Stimulated activated CD8-positive, alpha-beta memory T cell treated with anti-CD3 and anti-CD28 coated beads, Interleukin-12 subunit alpha, Interleukin-12 subunit beta, amount 100 ng/mL, for 24 hours (primary cell): ENCODE measurements at regions not wholly inside any gene's neighbourhood (a gene's known extent, or its start where the extent isn't known, plus 50 kb on each side); places are given as distances from the start of the nearest gene placed in this dataset.

Experiments
- DNase-seq: peaks from one replicate; pipeline ENCODE4 v3.0.0-alpha.2; 2020; ENCODE audit errors: extremely low read depth

- DNase-seq, result no peak
Measured at GRCh38 chr3:153658136-153658535, 463.1 kb upstream of the ARHGEF26 start.

GRCh38 chr3:153666991-153667740, 454.0 kb upstream of the ARHGEF26 start:
- no peak for DNase-seq

GRCh38 chr3:153669527-153669926, 451.7 kb upstream of the ARHGEF26 start:
- DNase-seq, result no peak

- no peak for DNase-seq
Measured at GRCh38 chr3:153670577-153670976, 450.6 kb upstream of the ARHGEF26 start.

GRCh38 chr3:153673853-153674252, 447.3 kb upstream of the ARHGEF26 start:
- no peak for DNase-seq

- DNase-seq, result no peak
Measured at GRCh38 chr3:153679714-153680113, 441.5 kb upstream of the ARHGEF26 start.

DNA sequence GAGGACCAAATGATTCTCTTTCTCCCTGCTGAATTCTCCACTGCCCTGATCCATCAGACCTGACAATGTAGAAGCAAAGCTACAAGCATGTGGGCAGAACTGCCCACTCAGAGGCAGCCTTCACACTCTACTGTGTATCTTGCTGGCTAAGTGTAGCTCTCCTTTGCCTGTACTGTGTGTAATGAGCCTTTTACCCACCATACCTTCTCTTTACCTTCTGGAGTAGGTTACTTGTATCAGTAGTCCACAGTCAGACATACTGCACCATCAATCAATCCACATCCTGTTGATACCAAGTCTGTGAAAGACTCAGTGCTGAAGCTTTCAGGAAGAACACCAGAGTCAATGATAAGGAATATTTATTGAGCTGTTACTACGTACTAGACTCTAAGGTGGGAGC, 440.7 kb upstream of the ARHGEF26 start:
- no peak for DNase-seq

GRCh38 chr3:153681057-153681456, 440.1 kb upstream of the ARHGEF26 start:
- DNase-seq, result no peak

DNA sequence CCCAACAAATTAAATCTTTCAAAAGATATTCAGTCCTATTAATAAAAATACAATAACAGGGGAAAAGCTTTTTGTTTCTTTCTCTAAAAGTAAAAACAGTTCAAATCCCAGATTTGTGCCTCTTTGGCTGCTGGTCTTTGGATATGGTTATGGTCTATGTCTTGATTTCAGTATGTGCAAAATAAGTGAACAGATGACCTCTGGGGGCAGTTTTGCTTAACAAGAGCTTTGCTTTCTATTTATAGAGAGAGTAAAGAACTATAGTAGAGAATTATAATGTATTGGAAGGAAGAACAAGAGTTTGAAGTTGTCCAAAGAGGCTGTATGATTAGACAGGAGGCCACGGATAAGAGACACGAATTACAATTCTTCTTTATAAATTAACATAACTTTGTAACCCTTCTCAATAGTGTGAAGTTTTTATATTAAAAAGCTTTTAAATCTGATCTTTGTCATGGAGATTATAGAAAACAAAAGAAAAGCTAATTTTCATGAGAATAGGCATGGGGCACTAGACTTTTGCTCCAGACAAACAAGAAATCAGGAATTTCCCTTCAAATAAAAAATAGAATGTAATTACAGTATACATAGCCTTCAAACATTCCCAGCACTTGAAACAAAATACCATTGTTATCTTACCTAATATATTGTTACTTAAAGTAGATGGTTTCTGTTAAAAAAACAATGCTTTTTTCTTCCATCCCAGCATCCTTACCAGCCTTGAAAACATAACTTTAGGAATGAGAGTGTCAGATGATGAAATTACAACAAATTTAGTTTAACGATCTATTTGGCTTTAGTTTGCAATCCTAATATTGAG, 432.7 kb upstream of the ARHGEF26 start:
- no peak for DNase-seq

DNA sequence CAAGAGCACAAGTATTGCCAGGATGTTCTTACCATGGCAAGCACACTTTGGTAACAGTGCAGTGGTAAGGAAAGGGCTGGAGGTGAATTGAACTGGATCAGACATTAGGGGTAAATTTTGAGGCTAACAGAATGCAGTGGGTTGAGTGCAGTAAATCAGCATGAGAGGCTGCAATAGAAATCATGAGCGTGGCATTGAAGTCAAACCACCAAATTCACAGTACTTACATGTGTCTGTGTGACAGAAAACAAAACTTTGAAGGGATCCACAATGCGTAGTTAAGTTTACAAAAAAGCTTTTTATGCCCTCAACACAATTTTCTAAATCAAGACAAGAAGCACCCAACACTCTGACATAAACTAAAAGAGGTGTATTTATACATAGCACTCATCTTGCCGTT, 428.0 kb upstream of the ARHGEF26 start:
- DNase-seq, result no peak

- DNase-seq, result no peak
Measured at GRCh38 chr3:153702106-153702505, 419.1 kb upstream of the ARHGEF26 start.

GRCh38 chr3:153704115-153704514, 417.1 kb upstream of the ARHGEF26 start:
- no peak for DNase-seq

- DNase-seq, result no peak
Measured at GRCh38 chr3:153706706-153707105, 414.5 kb upstream of the ARHGEF26 start.

- no peak for DNase-seq
Measured at GRCh38 chr3:153714016-153714415, 407.2 kb upstream of the ARHGEF26 start.

GRCh38 chr3:153714588-153715290, 406.5 kb upstream of the ARHGEF26 start:
- DNase-seq, result no peak

DNA sequence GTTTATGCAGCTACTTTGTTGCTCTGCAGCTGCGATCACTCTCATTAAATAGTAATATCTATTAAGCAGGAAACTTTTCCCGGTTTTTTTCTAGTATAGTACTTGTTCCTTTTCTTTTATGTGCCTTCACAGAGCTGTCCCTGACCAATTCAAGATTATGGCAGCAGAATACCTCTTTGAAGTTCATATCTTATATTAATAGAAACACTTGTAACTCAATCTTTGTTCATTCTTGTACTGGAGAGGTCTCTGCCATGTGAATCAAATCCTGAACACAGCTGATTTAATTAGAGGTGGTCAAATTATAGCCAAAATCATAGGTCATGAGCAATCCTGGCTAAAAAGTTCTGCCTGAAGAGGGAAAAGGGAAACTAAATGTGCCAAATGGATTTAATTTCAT, 399.0 kb upstream of the ARHGEF26 start:
- DNase-seq, result no peak

DNA sequence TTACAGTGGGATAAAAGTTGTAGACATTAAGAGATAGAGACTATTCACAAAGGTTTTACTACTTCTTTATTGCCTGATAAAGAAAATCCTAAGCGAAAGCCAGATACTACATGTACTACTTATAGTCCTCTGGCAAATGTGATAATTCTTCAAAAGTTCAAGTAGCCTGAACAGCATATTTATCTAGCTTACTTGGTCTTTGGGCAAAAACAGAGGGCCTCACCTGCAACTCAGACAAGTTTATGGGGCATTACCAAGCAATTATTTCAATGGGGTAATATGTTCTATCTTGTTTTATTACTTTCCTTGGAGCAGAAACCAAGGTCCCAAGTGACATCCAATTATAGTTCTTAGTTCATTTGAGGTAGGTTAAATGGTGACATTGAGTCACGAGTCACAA, 390.1 kb upstream of the ARHGEF26 start:
- DNase-seq, result no peak

- DNase-seq, result no peak
Measured at GRCh38 chr3:153734777-153735551, 386.2 kb upstream of the ARHGEF26 start.

DNA sequence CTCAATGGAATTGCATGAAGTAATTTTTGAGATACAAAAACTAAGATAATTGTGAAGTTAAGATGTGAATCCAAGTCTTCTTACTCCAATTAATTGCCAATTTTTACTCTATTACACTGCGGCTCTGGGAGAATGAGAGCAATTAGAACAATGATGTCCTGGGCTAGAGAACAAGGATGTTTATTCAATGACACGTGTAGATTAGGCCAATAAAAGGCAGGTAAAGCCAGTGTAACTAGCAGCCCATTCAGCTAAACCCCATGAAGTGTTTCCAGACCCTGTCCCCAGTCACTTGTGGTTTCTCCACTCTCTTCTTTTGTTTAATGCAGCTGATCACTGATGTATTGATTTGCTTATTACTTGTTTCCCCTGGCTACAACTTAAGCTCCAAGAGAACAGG, 381.1 kb upstream of the ARHGEF26 start:
- DNase-seq, result no peak

GRCh38 chr3:153744889-153745288, 376.3 kb upstream of the ARHGEF26 start:
- no peak for DNase-seq

- DNase-seq, result no peak
Measured at GRCh38 chr3:153746211-153746610, 375.0 kb upstream of the ARHGEF26 start.

DNA sequence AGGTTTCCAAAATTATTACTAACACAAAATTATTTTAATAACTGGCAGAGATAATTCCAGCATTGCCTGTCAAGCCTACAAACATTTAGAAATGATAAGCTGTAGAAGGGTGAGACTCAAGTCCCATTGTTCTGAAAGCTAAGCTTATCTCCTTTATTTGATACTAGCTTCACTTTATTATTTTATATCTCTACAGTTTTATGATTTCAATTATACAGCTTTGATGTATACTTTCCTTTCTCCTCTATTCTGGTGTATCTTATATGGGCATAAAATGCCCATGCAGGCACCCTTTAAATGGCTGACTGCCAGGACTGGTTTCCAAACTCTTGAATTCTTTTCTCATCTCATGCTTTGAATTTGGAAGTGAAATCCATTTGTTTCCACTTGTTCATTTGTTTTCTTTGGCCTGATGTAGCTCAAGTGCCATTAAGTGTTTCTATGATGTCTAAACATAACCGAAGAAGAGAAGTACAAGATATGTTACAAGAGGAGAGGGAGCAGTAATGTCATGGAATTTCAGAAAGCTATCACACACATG, 372.1 kb upstream of the ARHGEF26 start:
- DNase-seq, result no peak
